ENCODE measurements at regions not wholly inside any gene's neighbourhood (a gene's known extent, or its start where the extent isn't known, plus 50 kb on each side); places are given as distances from the start of the nearest gene placed in this dataset.
A peak's percentile ranks its signal among the peaks of the same experiment; 100 is the strongest.

DNA sequence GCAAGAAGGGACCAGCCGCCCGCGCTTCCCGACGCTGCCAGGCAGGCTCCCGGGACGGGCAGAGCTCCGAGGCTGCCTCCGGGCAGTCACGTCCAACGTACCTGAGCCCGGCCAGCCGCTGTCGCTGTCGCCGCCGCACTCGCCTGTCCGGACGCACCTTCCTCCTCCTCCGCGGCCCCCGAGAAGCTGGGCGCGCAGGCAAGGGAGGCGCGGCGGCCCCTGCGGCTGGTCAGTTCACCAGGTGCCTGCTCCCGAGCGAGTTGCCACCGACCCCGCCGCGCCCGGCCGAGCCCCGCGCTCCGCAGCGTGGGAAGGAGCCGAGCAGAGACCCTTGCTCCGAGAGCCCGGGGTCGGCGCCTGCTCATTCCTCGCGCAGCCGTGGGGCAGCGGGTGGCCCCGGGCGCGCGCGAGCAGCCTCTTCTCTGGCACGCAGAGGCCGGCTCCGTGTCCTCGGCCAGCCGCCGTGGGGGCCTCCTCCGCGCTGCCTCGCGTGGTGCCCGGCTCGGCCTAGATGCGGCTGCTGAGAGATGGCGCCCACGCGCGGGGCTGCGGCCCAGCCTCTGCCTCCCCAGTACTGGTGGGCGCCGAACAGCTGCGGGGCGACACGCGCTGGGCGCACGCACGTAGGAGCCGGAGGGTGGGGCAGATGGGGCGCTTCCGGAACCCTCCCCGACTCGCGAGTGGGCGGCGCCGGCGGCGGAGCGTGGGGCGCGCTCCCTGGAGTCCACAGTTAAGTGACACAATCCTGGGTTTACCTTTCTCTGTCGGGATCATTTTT is 419.4 kb downstream of the UQCRFS1 start:
- no peaks in the 10 kb centered on the region for H3K36me3 Mint-ChIP-seq (ENCODE audit: low read depth)
- H3K4me3 Mint-ChIP-seq = peak overlapping the region; percentile 61
- H3K27me3 Mint-ChIP-seq = peaks cover 32% of the 10 kb centered on the region
- H3K27ac Mint-ChIP-seq = no peak overlapping the region
- peaks cover 4% of the 10 kb centered on the region for H3K4me1 Mint-ChIP-seq
- intact Hi-C loops (cut with micrococcal nuclease) = no loop called here
- DNase-seq = peak; percentile 61
- H3K9me3 Mint-ChIP-seq = peaks cover 12% of the 10 kb centered on the region

DNA sequence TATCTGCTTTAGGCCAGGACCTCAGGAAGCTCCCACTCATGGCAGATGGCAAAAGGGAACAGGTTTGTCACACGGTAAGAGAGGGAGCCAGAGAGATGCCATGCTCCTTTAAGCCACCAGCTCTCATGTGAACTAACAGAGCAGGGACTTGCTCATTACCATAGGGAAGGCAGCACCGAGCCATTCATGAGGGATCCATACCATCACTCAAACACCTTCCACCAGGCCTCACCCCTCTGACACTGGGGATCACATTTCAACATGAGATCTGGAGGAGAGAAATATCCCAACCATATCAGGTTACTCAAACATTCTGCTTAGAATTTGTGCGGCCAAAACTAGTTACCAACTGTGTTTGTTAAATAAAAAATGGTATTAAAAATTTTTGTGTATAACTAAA is 427.0 kb downstream of the UQCRFS1 start:
- Mint-ChIP-seq H3K27me3 (no peaks in the 10 kb centered on the region), H3K27ac (no peak overlapping the region), H3K36me3 (ENCODE audit: low read depth) (no peaks in the 10 kb centered on the region), H3K9me3 (peaks cover 5% of the 10 kb centered on the region), H3K4me1 (no peaks in the 10 kb centered on the region), H3K4me3 (no peak overlapping the region)
- intact Hi-C loops (cut with micrococcal nuclease) = no loop called here
- no peak for DNase-seq

DNA sequence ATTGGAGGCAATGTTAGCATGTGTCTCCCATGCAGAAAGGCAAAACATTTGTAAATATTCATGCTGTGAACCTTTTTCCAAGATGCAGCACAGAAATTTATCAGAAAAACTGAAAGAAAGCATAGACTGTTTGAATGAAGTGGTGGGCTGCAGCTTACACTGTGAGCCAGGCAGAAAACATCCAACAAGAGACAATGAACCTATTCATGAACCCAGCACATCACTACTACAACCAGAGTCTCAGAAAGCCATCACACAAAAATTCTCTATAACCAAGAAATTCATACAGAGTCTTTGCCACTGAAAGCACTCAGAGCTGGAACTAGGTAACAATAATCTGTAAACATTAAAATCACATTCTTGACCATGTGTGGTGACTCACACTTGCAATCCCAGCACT is 448.9 kb downstream of the UQCRFS1 start:
- intact Hi-C loops (cut with micrococcal nuclease) = no loop called here
- Mint-ChIP-seq H3K4me1 (no peaks in the 10 kb centered on the region), H3K27ac (no peak overlapping the region), H3K36me3 (ENCODE audit: low read depth) (no peaks in the 10 kb centered on the region), H3K9me3 (peaks cover 8% of the 10 kb centered on the region), H3K27me3 (no peaks in the 10 kb centered on the region), H3K4me3 (no peak overlapping the region)
- no peak for DNase-seq

DNA sequence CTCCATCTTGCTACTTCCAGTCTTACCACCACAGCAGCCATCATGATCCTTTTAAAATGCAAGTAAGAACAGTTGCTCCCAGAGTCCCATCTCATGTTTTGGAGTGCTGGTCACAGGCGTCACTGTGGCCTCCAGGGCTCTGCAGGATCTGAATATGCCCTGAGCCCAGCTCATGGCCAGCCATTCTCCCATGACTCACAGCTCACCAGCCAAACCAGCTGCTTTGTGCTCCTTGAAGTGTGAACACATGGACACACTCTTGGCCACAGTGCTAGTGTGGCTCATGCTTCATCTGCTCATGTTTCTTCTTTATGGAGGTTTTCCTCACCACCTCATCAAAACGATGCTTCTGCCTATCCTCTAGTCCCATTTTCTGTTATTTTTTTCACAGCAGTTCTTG is 466.5 kb downstream of the UQCRFS1 start:
- no peak for DNase-seq
- intact Hi-C loops (cut with micrococcal nuclease) = no loop called here
- no peak overlapping the region for H3K27ac Mint-ChIP-seq

DNA sequence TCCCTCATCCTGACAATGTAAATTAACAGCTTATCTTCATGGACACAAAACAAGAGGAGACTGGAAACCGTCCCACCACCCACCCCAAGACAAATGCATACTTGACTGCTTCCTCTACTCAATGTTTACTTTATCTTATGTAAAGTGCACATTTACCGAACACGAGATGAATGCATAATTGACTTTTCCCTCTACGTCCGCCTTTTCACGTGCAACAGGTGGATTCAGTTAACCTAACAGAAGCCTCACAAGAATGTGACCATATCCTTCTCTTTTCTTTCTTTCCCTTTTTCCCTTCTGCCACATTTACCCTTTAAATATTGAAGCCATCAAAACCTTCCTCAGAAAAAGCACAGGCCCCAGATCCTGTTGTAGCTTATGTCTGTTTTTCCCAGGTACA is 468.0 kb downstream of the UQCRFS1 start:
- Mint-ChIP-seq H3K4me1 (no peaks in the 10 kb centered on the region), H3K9me3 (no peaks in the 10 kb centered on the region), H3K27me3 (peaks cover 3% of the 10 kb centered on the region), H3K36me3 (ENCODE audit: low read depth) (no peaks in the 10 kb centered on the region), H3K27ac (no peak overlapping the region), H3K4me3 (no peak overlapping the region)
- intact Hi-C loops (cut with micrococcal nuclease) = no loop called here
- DNase-seq = no peak

More for the DNA sequence above, 466.5 kb downstream of the UQCRFS1 start:
- H3K27me3 Mint-ChIP-seq = peaks cover 3% of the 10 kb centered on the region
- H3K4me3 Mint-ChIP-seq = no peak overlapping the region
- no peaks in the 10 kb centered on the region for H3K9me3 Mint-ChIP-seq
- no peaks in the 10 kb centered on the region for H3K36me3 Mint-ChIP-seq (ENCODE audit: low read depth)
- no peaks in the 10 kb centered on the region for H3K4me1 Mint-ChIP-seq

DNA sequence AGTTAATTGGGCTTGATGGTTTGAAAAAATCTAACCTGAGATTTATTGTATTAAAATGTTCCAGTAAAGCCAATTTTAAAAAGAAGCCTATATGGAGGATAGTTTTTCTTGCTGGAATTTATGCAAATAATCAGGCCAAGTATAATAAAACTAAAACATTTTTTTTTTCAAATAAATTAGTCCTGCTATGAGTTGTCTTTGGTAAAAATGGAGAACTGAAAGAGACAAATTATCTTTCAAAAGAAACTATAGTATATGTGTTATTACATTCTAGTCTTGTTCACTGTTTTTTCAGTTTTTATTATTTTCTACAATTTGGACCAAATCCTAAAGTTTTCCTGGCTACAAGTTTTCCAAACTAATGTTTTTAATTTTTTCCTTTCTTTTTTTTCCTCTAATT is 468.9 kb downstream of the UQCRFS1 start:
- Mint-ChIP-seq H3K4me3 (no peak overlapping the region), H3K27me3 (peaks cover 3% of the 10 kb centered on the region), H3K4me1 (no peaks in the 10 kb centered on the region), H3K36me3 (ENCODE audit: low read depth) (no peaks in the 10 kb centered on the region), H3K9me3 (no peaks in the 10 kb centered on the region), H3K27ac (no peak overlapping the region)
- DNase-seq = no peak
- intact Hi-C loops (cut with micrococcal nuclease) = no loop called here

DNA sequence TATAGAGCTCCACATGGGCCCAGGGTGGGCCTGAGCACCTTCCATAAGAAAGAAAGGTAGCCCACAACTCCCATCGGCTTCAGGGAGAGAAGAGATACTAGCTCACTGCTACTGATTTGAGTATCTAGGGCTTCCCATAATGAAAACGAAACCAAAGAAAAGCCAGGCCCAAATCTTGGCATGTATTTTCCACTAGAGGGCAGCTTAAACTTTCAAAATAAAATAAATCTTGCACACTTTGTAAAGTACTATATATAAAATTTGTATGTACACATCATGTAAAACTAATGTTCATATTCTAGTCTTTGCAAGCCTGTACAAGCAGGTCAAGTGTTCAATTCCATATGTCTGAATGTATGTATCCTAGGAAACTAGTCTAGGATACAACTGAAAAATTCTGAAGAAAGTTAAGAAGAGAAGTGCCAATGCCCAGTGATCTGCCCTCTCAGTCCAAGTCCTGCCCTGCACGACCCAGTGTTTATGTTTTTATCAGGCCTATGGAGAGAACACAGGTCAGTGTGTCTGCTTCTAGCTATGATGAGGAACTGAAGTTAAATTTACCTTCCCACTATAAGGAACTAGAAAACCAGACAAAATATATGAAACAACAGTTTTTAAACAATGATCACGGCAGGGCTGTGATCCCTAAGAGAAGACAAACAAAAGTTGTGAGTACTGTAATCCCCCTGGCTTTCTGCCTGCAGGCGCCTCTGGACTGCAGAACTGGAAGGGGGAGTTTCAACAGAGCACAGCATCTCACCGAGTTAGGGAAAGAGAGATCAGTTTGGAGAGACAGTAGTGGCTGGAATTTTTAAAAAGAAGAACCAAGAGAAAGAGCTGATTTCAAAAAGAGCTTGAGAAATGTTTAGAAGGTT is 475.7 kb downstream of the UQCRFS1 start:
- H3K27ac Mint-ChIP-seq = peak overlapping the region; percentile 25
- no peaks in the 10 kb centered on the region for H3K9me3 Mint-ChIP-seq
- H3K4me3 Mint-ChIP-seq = no peak overlapping the region
- peaks cover 10% of the 10 kb centered on the region for H3K27me3 Mint-ChIP-seq
- peak; percentile 77 for DNase-seq
- intact Hi-C loops (cut with micrococcal nuclease) = loop anchor here (1.0 to 5.0 kb wide), 3 partner anchors 142 to 860 kb away; no protein-coding TSS in a partner anchor
- no peaks in the 10 kb centered on the region for H3K36me3 Mint-ChIP-seq (ENCODE audit: low read depth)
- H3K4me1 Mint-ChIP-seq = peaks cover 7% of the 10 kb centered on the region

DNA sequence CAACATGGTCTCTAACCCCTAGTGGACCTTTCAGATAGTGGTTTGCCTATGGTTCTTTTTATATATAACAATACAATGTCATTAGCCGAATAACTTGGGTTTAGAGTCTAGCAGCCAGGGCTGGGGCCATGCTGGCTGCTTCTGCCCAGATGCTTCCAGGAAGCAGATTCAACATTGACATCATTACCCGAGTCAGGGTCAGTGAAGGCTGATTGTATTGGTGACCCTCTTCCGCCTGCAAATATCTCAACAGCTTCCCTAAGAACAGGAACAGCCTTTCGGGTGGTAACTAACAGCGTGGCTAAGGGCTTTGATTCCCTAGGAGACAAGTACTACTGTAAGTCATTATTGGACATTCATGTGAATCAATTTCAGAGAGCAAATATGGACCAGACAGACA is 476.4 kb downstream of the UQCRFS1 start:
- Mint-ChIP-seq H3K36me3 (ENCODE audit: low read depth) (no peaks in the 10 kb centered on the region), H3K4me1 (peaks cover 7% of the 10 kb centered on the region), H3K27ac (no peak overlapping the region), H3K9me3 (no peaks in the 10 kb centered on the region), H3K27me3 (peaks cover 10% of the 10 kb centered on the region), H3K4me3 (no peak overlapping the region)
- intact Hi-C loops (cut with micrococcal nuclease) = loop anchor here (5.0 kb wide), 2 partner anchors 526 to 861 kb away; no protein-coding TSS in a partner anchor
- no peak for DNase-seq

DNA sequence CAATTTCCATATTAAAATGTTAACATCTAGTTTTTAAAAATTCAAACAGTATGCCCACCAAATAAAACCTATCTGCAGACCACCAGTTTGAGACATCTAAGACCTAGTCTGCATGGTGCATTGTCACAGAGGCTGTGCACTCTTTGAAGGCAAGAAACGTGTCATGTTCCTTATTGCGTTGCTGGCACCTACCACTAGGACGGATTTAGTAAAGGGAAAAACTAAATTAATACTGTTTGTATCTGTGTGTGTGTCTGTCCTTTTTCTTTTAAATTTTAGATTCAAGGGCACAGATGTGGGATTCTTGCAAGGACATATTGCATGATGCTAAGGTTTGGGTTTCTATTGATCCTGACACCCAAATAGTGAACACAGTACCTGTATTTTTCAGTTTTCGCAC is 481.4 kb downstream of the UQCRFS1 start:
- Mint-ChIP-seq H3K4me1 (peaks cover under 1% of the 10 kb centered on the region), H3K27ac (no peak overlapping the region), H3K9me3 (no peaks in the 10 kb centered on the region), H3K4me3 (no peak overlapping the region), H3K36me3 (ENCODE audit: low read depth) (no peaks in the 10 kb centered on the region), H3K27me3 (peaks cover 29% of the 10 kb centered on the region)
- intact Hi-C loops (cut with micrococcal nuclease) = no loop called here
- no peak for DNase-seq

DNA sequence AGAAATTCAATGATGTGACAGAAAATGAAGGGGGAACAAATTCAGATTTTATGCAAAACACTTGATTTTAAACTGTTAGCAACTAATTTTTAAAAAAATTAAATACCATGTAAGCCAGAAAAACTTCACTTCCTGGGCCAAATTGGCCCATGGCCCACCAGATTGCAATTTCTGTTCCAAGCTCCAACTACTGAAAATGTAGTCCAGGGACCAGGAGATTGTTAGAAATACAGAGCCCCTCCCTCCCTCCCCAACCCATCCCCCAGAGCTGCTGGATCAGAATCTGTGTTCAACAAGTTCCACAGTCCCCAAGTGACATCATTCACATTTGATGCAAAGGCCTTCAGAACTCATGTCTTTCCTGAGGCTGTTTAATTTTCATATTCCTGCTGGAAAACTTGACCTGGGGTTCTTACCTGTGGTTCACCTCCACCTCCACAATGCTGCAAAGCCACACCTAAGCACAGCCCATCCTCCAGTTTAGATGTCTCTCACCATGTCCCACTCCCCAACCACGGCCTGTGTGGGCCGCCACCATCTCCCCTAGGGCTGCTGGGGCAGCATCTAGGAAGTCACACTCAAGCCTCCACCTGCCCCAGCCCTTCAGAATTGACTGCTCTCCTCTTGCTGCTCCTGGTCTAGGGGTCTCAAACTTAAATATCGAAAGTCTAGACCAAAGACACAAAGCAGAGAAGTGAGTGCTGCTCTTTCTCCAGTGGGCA is 482.0 kb downstream of the UQCRFS1 start:
- DNase-seq = no peak
- Mint-ChIP-seq H3K27me3 (peaks cover 30% of the 10 kb centered on the region), H3K4me1 (no peaks in the 10 kb centered on the region), H3K27ac (no peak overlapping the region), H3K36me3 (ENCODE audit: low read depth) (no peaks in the 10 kb centered on the region), H3K4me3 (no peak overlapping the region), H3K9me3 (no peaks in the 10 kb centered on the region)
- intact Hi-C loops (cut with micrococcal nuclease) = no loop called here

DNA sequence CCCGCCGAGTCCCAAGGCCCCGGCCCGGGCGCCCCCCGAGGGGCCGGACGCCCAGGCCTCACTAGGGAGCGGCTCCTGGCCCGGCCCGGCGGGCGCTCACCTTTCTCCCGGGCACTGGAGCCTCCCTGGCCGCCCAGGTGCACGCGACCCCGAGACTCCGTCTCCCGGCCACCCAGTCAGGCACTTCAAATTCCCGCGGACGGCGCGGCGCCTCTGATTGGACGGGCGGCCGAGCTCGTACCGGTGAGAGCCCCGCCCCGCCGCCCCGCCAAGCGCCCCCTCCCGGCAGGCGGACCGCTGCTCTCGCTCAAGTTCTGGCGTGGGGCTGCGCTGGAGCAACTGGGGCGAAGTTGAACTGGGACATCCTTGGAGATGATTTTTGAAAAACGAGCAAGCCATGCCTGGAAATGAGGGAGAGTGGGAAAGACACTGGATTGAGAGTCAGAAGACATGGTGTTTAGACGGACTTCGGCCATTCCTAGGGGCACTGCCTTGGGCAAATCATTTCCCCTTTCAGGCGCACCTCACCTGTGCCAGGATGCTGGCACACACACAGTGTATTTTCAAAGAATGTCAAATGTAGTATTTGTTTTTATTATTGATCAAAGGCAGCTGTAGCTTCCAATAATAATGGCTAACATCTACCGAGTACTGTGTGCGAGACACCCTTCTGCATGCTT is 485.3 kb downstream of the UQCRFS1 start:
- intact Hi-C loops (cut with micrococcal nuclease) = loop anchor here (5.0 kb wide), 1 partner anchor 800 kb away; the partner anchor contains the start of gene VSTM2B
- Mint-ChIP-seq H3K27ac (no peak overlapping the region), H3K4me1 (no peaks in the 10 kb centered on the region), H3K9me3 (no peaks in the 10 kb centered on the region), H3K27me3 (peaks cover 22% of the 10 kb centered on the region), H3K36me3 (ENCODE audit: low read depth) (no peaks in the 10 kb centered on the region), H3K4me3 (peak overlapping the region; percentile 64)
- DNase-seq = peak; percentile 91

DNA sequence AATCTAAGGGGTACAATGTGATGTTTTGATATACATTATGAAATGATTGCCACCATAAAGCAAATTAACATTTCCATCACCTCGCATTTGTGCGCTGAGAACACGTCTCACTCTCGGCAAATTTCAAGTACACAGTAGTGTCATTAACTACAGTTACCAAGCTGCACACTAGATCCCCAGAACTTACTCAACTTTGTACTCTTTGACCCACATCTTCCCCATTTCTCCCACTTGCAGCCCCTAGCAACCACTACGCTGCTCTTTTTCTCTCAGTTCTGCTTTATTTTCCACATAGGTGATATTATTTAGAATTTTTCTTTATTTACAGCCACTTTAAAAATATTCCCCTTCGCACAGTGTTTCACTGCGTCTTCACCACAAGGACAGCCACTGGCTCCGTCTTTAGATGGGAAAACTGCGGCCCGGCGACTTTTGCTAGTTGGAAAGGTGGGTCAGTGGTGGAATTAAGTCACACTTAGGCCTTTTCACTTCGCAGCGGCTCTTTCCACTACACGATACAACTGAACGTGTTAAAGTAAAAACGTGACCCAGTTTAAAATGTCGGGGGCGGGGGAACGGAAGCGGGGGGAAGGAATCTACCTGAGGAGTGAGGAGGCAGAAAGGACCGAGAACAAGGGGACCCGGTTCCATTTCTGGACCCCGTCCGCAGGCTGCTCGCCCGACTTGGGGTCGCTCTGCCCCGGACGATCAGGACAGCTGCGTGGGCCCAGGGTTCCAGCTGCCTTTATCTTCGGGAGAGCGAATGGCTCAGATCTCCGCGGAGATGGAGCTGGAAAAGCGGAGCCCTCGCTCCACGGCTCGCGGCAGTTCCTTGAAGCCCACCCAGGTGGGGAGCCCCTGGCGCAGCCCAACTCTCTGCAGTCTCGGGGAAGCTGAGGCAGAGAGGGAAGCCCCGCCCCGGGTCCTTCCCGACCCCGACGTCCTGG is 486.1 kb downstream of the UQCRFS1 start:
- no peaks in the 10 kb centered on the region for H3K4me1 Mint-ChIP-seq
- DNase-seq = no peak
- H3K27me3 Mint-ChIP-seq = peaks cover 21% of the 10 kb centered on the region
- no peak overlapping the region for H3K27ac Mint-ChIP-seq
- H3K9me3 Mint-ChIP-seq = no peaks in the 10 kb centered on the region
- no peaks in the 10 kb centered on the region for H3K36me3 Mint-ChIP-seq (ENCODE audit: low read depth)
- intact Hi-C loops (cut with micrococcal nuclease) = loop anchor here (5.0 kb wide), 1 partner anchor 800 kb away; the partner anchor contains the start of gene VSTM2B
- H3K4me3 Mint-ChIP-seq = peak overlapping the region; percentile 43

All from activated CD4-positive, alpha-beta T cell treated with anti-CD3 and anti-CD28 coated beads, Interleukin-2, amount 10 ng/mL, durations not matched to agents 24 days and 14 days (primary cell).